ENCODE measurements at regions not wholly inside any gene's neighbourhood (a gene's known extent, or its start where the extent isn't known, plus 50 kb on each side); places are given as distances from the start of the nearest gene placed in this dataset.
"Not testable (repeated sequence)": the region's sequence is repeated elsewhere in the genome, so short reads cannot be mapped to it uniquely, and the experiment has no call there.

DNA sequence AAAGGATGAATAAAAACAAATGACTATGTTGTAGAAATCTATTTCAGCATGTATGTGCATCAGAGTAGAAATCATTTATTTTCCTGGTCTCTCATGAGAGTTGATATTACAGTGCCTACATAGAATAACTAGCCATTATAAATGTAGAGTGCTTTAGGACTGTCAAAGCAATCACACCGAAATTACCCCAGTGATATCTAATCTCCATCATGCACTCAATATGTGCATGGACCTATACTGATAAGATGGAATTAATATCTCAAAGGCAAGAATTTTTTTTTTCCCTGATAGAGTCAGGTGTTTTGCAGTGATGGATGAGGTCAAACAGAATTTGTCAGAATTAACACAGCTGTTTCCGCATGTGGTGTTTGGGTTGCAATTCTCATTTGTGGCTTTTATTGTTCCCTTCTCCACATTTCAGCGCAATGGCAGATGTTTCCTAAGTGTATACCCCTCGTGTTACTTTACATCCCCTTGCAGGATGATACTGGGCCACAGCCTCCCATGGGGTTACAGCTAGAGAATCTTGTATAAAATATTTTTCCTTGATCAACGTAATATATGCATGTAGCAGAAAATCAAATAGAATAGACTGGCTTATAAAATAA, 298.8 kb downstream of the RASEF start:
- intact Hi-C loops (cut with micrococcal nuclease) = no loop called here
- TF ChIP-seq, protein P1, sequence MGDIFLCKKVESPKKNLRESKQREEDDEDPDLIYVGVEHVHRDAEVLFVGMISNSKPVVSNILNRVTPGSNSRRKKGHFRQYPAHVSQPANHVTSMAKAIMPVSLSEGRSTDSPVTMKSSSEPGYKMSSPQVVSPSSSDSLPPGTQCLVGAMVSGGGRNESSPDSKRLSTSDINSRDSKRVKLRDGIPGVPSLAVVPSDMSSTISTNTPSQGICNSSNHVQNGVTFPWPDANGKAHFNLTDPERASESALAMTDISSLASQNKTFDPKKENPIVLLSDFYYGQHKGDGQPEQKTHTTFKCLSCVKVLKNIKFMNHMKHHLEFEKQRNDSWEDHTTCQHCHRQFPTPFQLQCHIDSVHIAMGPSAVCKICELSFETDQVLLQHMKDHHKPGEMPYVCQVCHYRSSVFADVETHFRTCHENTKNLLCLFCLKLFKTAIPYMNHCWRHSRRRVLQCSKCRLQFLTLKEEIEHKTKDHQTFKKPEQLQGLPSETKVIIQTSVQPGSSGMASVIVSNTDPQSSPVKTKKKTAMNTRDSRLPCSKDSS (IDR thresholded peaks at IDR 0.05; ENCODE audit: low read depth, partially characterized antibody) = no peak
- TF ChIP-seq KDM5B (IDR thresholded peaks at IDR 0.05; ENCODE audit: insufficient replicate concordance, low read depth, low read length) (no peak), TBL1XR1 (IDR thresholded peaks at IDR 0.05; ENCODE audit: low read length in 2 of 2) (no peak), RBM39 (optimal IDR thresholded peaks at IDR 0.05; ENCODE audit: low read depth, low read length) (no peak), SRSF3 (IDR thresholded peaks at IDR 0.05; ENCODE audit: insufficient read depth, low read length) (no peak)
- TF ChIP-seq, protein P2, sequence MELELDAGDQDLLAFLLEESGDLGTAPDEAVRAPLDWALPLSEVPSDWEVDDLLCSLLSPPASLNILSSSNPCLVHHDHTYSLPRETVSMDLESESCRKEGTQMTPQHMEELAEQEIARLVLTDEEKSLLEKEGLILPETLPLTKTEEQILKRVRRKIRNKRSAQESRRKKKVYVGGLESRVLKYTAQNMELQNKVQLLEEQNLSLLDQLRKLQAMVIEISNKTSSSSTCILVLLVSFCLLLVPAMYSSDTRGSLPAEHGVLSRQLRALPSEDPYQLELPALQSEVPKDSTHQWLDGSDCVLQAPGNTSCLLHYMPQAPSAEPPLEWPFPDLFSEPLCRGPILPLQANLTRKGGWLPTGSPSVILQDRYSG (tag; conservative IDR thresholded peaks at IDR 0.05; ENCODE audit: low read depth) = no peak
- TF ChIP-seq, protein P3, sequence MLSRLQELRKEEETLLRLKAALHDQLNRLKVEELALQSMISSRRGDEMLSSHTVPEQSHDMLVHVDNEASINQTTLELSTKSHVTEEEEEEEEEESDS (CRISPR knock-in tag; IDR thresholded peaks at IDR 0.05) = no peak

DNA sequence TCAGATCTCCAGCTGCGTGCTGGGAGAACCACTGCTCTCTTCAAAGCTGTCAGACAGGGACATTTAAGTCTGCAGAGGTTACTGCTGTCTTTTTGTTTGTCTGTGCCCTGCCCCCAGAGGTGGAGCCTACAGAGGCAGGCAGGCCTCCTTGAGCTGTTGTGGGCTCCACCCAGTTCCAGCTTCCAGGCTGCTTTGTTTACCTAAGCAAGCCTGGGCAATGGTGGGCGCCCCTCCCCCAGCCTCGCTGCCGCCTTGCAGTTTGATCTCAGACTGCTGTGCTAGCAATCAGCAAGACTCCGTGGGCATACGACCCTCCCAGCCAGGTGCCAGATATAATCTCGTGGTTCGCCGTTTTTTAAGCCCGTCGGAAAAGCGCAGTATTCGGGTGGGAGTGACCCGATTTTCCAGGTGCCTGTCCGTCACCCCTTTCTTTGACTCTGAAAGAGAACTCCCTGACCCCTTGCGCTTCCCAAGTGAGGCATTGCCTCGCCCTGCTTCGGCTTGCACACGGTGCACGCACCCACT, 288.2 kb downstream of the RASEF start:
- 0% methylated on average over 1 of the region's 20 CpGs for WGBS (ENCODE audit: insufficient coverage, low coverage, missing lambda C conversion rate)
- H3K4me2 ChIP-seq (ENCODE audit: insufficient read depth, low read length); H2AFZ ChIP-seq (ENCODE audit: low read depth, low read length); H3K9me1 ChIP-seq (ENCODE audit: control insufficient read depth, insufficient read depth, low read length); H4K20me1 ChIP-seq (replicated peaks; ENCODE audit: control insufficient read depth, insufficient read depth, low read length); H3K36me3 ChIP-seq (ENCODE audit: control insufficient read depth, insufficient read depth, low read length); in situ Hi-C loops (cut with MboI); ATAC-seq; CTCF ChIA-PET (ENCODE audit: low intra/inter-chr PET ratio); H3K27ac ChIP-seq (ENCODE audit: extremely low read depth, low read depth, low read length); DNase-seq (ENCODE audit: extremely low read depth in 1 of 4, low spot score in 3 of 4); H3K27me3 ChIP-seq (ENCODE audit: control insufficient read depth in 2 of 2, insufficient read depth in 2 of 2, low read length in 2 of 2); H3K79me2 ChIP-seq (ENCODE audit: control insufficient read depth, insufficient read depth, low read length); H3K9ac ChIP-seq (ENCODE audit: insufficient read depth in 1 of 2, low read depth in 2 of 2, low read length in 2 of 2); H3K9me3 ChIP-seq (replicated peaks; ENCODE audit: control insufficient read depth, insufficient read depth, low read depth, low read length); intact Hi-C loops (cut with micrococcal nuclease); H3K4me1 ChIP-seq (replicated peaks in 1 of 2; ENCODE audit: control insufficient read depth in 2 of 2, insufficient read depth in 2 of 2, low read length in 2 of 2); FAIRE-seq; BruUV-seq (replicated peaks); H3K4me3 ChIP-seq; POLR2A ChIA-PET: not testable (repeated sequence)

More for the DNA sequence above, 298.8 kb downstream of the RASEF start:
- Histone ChIP-seq H3K4me1 (replicated peaks in 1 of 2; ENCODE audit: control insufficient read depth in 2 of 2, insufficient read depth in 2 of 2, low read length in 2 of 2) (no peaks in the 10 kb centered on the region), H3K4me2 (ENCODE audit: insufficient read depth, low read length) (no peak overlapping the region), H2AFZ (ENCODE audit: low read depth, low read length) (no peak overlapping the region), H3K79me2 (ENCODE audit: control insufficient read depth, insufficient read depth, low read length) (no peaks in the 10 kb centered on the region), H3K9me3 (replicated peaks; ENCODE audit: control insufficient read depth, insufficient read depth, low read depth, low read length) (no peaks in the 10 kb centered on the region), H3K9ac (ENCODE audit: insufficient read depth in 1 of 2, low read depth in 2 of 2, low read length in 2 of 2) (no peak overlapping the region), H3K36me3 (ENCODE audit: control insufficient read depth, insufficient read depth, low read length) (no peaks in the 10 kb centered on the region), H3K9me1 (ENCODE audit: control insufficient read depth, insufficient read depth, low read length) (no peaks in the 10 kb centered on the region), H3K4me3 (no peak overlapping the region), H4K20me1 (replicated peaks; ENCODE audit: control insufficient read depth, insufficient read depth, low read length) (no peaks in the 10 kb centered on the region), H3K27me3 (ENCODE audit: control insufficient read depth in 2 of 2, insufficient read depth in 2 of 2, low read length in 2 of 2) (no peaks in the 10 kb centered on the region), H3K27ac (ENCODE audit: extremely low read depth, low read depth, low read length) (no peak overlapping the region)
- ChIA-PET POLR2A (no interaction called here), CTCF (ENCODE audit: low intra/inter-chr PET ratio) (no interaction called here)
- WGBS (ENCODE audit: insufficient coverage, low coverage, missing lambda C conversion rate) = 2% methylated on average over 4 of the region's 5 CpGs
- ATAC-seq (no peak), DNase-seq (ENCODE audit: extremely low read depth in 1 of 4, low spot score in 3 of 4) (no peak), FAIRE-seq (no peak)
- BruUV-seq (replicated peaks) = no TSS peak
- in situ Hi-C loops (cut with MboI) = no loop called here

Data from K562 (cell line).